A673 (cell line): ENCODE measurements at regions not wholly inside any gene's neighbourhood (a gene's known extent, or its start where the extent isn't known, plus 50 kb on each side); places are given as distances from the start of the nearest gene placed in this dataset.

ENCODE experiments used
- EZH2 ChIP-seq: fragments of 200-600 bp; sonication (generic); IDR thresholded peaks from 2 replicates; pipeline ENCODE4 v1.6.1; 2017; ENCODE audit warnings: borderline replicate concordance, low read depth, mild to moderate bottlenecking, mixed read lengths, antibody characterized with exemption, low read length; ENCODE audit not compliant: poor library complexity, severe bottlenecking
- TF ChIP-seq, protein P1 (sequence below): fragments of 300-800, 200-600 bp; sonication (generic); conservative IDR thresholded peaks from 2 replicates; pipeline ENCODE4 v1.5.1; 2017; ENCODE audit warnings: low read depth, mild to moderate bottlenecking, antibody characterized with exemption, low read length, moderate library complexity, mixed read lengths

DNA sequence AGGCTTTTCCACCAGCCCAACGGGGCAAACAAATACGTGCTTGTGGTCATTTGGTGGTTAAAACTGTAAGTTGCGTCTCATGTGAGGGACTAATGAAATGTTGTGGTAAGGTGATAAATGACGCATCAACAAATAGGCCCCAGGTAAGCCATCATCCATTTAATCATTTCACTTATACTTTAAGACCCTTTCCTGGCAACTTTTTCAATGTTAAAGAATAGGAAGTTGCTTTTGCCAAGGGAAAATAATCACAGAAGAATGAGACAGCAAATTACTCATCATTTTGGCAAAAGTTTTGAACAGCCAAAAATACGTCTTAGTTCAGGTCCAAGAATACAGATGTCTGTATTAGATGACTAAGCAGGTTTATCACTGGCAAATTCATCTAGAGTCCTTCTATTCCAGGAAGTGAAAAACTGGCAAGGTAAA, 660.4 kb downstream of the SLITRK1 start:
- TF ChIP-seq, protein P1, sequence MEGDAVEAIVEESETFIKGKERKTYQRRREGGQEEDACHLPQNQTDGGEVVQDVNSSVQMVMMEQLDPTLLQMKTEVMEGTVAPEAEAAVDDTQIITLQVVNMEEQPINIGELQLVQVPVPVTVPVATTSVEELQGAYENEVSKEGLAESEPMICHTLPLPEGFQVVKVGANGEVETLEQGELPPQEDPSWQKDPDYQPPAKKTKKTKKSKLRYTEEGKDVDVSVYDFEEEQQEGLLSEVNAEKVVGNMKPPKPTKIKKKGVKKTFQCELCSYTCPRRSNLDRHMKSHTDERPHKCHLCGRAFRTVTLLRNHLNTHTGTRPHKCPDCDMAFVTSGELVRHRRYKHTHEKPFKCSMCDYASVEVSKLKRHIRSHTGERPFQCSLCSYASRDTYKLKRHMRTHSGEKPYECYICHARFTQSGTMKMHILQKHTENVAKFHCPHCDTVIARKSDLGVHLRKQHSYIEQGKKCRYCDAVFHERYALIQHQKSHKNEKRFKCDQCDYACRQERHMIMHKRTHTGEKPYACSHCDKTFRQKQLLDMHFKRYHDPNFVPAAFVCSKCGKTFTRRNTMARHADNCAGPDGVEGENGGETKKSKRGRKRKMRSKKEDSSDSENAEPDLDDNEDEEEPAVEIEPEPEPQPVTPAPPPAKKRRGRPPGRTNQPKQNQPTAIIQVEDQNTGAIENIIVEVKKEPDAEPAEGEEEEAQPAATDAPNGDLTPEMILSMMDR: no peak
- TF ChIP-seq EZH2: no peak
